Progenitor cell of endocrine pancreas (in vitro differentiated cells): ENCODE measurements at regions not wholly inside any gene's neighbourhood (a gene's known extent, or its start where the extent isn't known, plus 50 kb on each side); places are given as distances from the start of the nearest gene placed in this dataset.

Experiments used
- DNase-seq: peaks from one replicate; pipeline ENCODE4 v3.0.0; 2021; ENCODE audit warnings: low spot score; ENCODE audit not compliant: unreplicated experiment
- H3K27ac Mint-ChIP-seq: 2 replicates; pipeline ENCODE4 v1.8.0; 2021; ENCODE audit warnings: mild to moderate bottlenecking, moderate library complexity, mixed read lengths
- H3K27me3 Mint-ChIP-seq: 2 replicates; pipeline ENCODE4 v1.8.0; 2021; ENCODE audit warnings: mixed read lengths
- H3K36me3 Mint-ChIP-seq: 2 replicates; pipeline ENCODE4 v1.8.0; 2022; ENCODE audit warnings: mixed read lengths; ENCODE audit not compliant: insufficient read depth
- H3K4me1 Mint-ChIP-seq: 2 replicates; pipeline ENCODE4 v1.8.0; 2021; ENCODE audit warnings: low read depth, mixed read lengths
- H3K4me3 Mint-ChIP-seq: 2 replicates; pipeline ENCODE4 v1.8.0; 2021; ENCODE audit warnings: low read depth, mild to moderate bottlenecking, moderate library complexity, mixed read lengths
- H3K9me3 Mint-ChIP-seq: 2 replicates; pipeline ENCODE4 v1.8.0; 2021; ENCODE audit warnings: low read depth, mixed read lengths
- TF ChIP-seq, protein P1 (sequence below): fragments of 200-600 bp; sonication (generic); IDR thresholded peaks from one replicate; pipeline ENCODE4 v1.5.0; 2021; ENCODE audit warnings: antibody characterized with exemption, mild to moderate bottlenecking; ENCODE audit not compliant: unreplicated experiment

DNA sequence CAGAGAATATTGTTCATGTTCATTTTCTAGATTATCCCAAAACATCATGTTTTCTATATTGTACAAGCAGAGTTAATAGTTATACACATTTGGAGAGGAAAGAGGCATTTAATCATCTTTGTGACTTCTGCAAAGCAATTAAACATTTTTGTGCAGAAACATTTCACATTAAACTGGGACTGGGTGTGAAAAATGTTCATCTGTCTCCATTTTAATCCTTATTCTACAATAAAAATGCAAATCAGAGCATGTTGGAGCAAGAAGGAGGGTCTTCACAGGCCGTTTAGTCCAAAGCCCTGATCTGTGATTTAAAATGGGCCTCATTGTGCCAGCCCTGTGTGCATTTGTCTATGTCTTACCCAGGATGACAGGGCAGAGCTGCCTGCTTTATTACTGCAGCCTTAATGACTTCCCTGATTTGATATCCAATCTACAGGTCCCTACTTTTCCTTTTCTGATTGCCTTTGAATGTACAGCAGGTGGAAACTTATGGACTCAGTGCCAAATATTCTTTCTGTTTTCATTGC lies 183.5 kb downstream of the CAVIN4 start:
- Mint-ChIP-seq H3K9me3 (peaks cover 11% of the 10 kb centered on the region), H3K36me3 (no peaks in the 10 kb centered on the region), H3K4me1 (no peaks in the 10 kb centered on the region), H3K4me3 (no peak overlapping the region), H3K27ac (no peak overlapping the region), H3K27me3 (no peaks in the 10 kb centered on the region)
- DNase-seq: no peak
- TF ChIP-seq, protein P1, sequence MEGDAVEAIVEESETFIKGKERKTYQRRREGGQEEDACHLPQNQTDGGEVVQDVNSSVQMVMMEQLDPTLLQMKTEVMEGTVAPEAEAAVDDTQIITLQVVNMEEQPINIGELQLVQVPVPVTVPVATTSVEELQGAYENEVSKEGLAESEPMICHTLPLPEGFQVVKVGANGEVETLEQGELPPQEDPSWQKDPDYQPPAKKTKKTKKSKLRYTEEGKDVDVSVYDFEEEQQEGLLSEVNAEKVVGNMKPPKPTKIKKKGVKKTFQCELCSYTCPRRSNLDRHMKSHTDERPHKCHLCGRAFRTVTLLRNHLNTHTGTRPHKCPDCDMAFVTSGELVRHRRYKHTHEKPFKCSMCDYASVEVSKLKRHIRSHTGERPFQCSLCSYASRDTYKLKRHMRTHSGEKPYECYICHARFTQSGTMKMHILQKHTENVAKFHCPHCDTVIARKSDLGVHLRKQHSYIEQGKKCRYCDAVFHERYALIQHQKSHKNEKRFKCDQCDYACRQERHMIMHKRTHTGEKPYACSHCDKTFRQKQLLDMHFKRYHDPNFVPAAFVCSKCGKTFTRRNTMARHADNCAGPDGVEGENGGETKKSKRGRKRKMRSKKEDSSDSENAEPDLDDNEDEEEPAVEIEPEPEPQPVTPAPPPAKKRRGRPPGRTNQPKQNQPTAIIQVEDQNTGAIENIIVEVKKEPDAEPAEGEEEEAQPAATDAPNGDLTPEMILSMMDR: no peak

DNA sequence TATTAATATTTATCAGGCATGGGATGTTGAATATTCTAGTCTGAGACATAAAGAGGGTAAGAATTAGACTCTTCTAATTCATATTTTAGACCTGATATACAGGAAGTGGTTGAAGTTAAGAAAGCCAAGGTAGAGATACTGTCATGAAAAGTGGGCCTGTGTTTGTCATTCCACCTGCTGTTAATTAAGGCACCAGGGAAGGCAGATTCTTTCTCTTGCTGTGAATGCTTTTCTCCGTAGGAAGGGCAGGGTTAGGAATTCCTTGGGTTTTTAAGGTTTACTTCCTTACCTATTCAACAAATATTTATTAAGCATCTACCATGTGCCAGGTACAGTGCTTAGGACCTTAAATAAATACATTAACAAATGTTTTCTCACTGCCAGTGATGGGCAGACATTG lies 196.4 kb downstream of the CAVIN4 start:
- H3K4me1 Mint-ChIP-seq: no peaks in the 10 kb centered on the region
- no peaks in the 10 kb centered on the region for H3K36me3 Mint-ChIP-seq
- no peaks in the 10 kb centered on the region for H3K27me3 Mint-ChIP-seq
- H3K9me3 Mint-ChIP-seq: no peaks in the 10 kb centered on the region
- TF ChIP-seq, protein P1: no peak
- DNase-seq: no peak
- H3K4me3 Mint-ChIP-seq: no peak overlapping the region
- no peak overlapping the region for H3K27ac Mint-ChIP-seq

DNA sequence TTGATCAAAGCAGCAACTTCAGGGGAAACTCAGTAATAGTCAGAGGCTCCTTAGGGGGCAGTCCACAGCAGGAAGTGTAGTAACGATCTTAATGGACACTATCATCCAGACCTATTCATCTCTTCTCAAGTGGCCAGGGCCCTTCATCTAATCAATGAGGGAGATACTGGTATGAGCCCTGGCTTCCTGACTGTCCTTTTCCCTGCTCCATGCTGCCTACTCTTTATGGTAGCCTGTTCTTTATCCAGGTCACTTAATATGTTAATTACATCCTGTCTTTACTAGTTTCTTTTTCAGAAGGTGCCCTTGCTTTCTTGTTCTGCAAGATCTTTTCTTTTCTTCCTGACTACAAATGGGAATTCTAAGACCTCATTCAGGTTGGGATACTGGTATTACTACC lies 197.1 kb downstream of the CAVIN4 start:
- no peaks in the 10 kb centered on the region for H3K36me3 Mint-ChIP-seq
- H3K27me3 Mint-ChIP-seq: no peaks in the 10 kb centered on the region
- no peaks in the 10 kb centered on the region for H3K9me3 Mint-ChIP-seq
- TF ChIP-seq, protein P1: no peak
- H3K4me3 Mint-ChIP-seq: no peak overlapping the region
- DNase-seq: no peak
- no peaks in the 10 kb centered on the region for H3K4me1 Mint-ChIP-seq
- no peak overlapping the region for H3K27ac Mint-ChIP-seq

DNA sequence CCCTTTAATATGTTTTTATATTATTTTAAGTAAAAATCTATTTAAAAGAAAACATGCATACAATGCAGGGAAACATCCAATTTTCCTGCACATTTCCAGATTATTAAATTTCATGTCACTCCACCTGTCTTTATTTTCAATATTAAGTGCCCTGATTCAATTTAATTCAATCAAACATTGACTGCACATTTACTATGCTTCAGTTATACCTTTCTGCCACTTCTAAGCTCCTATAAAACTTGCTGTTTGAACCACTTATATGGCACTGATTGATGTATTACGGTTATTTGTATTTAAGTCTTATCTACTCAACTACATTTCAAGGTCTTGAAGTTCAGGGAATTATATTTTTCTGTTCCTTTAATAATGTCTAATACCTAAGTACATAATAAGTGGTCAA lies 198.0 kb downstream of the CAVIN4 start:
- Mint-ChIP-seq H3K4me1 (no peaks in the 10 kb centered on the region), H3K27me3 (no peaks in the 10 kb centered on the region), H3K36me3 (no peaks in the 10 kb centered on the region), H3K9me3 (no peaks in the 10 kb centered on the region), H3K4me3 (no peak overlapping the region), H3K27ac (no peak overlapping the region)
- TF ChIP-seq, protein P1: no peak
- no peak for DNase-seq

DNA sequence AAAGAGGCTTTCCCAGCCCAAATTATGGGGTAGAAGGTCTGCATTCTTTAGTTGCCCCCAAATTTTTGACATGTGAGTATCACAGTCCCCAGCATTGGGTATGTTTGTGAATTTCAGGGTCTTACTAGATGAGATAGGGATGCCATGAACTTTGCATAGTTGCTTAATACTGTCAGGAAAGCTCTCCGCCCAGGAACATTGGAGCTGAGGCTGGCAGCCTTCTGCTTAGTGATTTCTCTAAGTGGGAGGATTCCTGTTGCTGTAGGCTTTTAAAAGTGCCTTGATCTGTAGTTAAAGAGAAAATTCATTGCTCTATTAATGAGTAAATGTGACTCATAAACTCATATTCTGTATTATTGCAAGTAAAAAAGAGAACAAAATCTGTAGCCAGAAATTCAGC lies 206.9 kb downstream of the CAVIN4 start:
- Mint-ChIP-seq H3K27me3 (no peaks in the 10 kb centered on the region), H3K4me1 (no peaks in the 10 kb centered on the region), H3K27ac (no peak overlapping the region), H3K4me3 (no peak overlapping the region), H3K36me3 (no peaks in the 10 kb centered on the region), H3K9me3 (peaks cover 4% of the 10 kb centered on the region)
- TF ChIP-seq, protein P1: no peak
- no peak for DNase-seq
